ENCODE measurements at regions not wholly inside any gene's neighbourhood (a gene's known extent, or its start where the extent isn't known, plus 50 kb on each side); places are given as distances from the start of the nearest gene placed in this dataset.
"Not testable (repeated sequence)": the region's sequence is repeated elsewhere in the genome, so short reads cannot be mapped to it uniquely, and the experiment has no call there.

GRCh38 chr14:37763266-37763665, 167.8 kb downstream of the TTC6 start:
- TF ChIP-seq, protein P1, sequence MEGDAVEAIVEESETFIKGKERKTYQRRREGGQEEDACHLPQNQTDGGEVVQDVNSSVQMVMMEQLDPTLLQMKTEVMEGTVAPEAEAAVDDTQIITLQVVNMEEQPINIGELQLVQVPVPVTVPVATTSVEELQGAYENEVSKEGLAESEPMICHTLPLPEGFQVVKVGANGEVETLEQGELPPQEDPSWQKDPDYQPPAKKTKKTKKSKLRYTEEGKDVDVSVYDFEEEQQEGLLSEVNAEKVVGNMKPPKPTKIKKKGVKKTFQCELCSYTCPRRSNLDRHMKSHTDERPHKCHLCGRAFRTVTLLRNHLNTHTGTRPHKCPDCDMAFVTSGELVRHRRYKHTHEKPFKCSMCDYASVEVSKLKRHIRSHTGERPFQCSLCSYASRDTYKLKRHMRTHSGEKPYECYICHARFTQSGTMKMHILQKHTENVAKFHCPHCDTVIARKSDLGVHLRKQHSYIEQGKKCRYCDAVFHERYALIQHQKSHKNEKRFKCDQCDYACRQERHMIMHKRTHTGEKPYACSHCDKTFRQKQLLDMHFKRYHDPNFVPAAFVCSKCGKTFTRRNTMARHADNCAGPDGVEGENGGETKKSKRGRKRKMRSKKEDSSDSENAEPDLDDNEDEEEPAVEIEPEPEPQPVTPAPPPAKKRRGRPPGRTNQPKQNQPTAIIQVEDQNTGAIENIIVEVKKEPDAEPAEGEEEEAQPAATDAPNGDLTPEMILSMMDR (IDR thresholded peaks at IDR 0.05; ENCODE audit: control insufficient read depth, extremely low read depth, insufficient read depth): no peak
- no peak for DNase-seq (ENCODE audit: low read depth)
- H3K4me3 ChIP-seq (ENCODE audit: low read depth, low read length): no peak overlapping the region

DNA sequence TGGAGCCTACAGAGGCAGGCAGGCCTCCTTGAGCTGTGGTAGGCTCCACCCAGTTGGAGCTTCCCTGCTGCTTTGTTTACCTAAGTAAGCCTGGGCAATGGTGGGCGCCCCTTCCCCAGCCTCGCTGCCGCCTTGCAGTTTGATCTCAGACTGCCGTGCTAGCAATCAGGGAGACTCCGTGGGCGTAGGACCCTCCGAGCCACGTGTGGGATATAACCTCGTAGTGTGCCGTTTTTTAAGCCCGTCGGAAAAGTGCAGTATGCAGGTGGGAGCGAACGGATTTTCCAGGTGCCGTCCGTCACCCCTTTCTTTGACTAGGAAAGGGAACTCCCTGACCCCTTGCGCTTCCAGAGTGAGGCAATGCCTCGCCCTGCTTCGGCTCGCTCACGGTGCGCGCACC, 176.9 kb downstream of the TTC6 start:
- DNase-seq (ENCODE audit: low read depth); H3K4me3 ChIP-seq (ENCODE audit: low read depth, low read length): not testable (repeated sequence)

- TF ChIP-seq, protein P1 (IDR thresholded peaks at IDR 0.05; ENCODE audit: control insufficient read depth, extremely low read depth, insufficient read depth): no peak
- H3K4me3 ChIP-seq (ENCODE audit: low read depth, low read length): no peak overlapping the region
- no peak for DNase-seq (ENCODE audit: low read depth)
These were observed 181.5 kb downstream of the TTC6 start for GRCh38 chr14:37776791-37777499.

- H3K4me3 ChIP-seq (ENCODE audit: low read depth, low read length): no peak overlapping the region
- DNase-seq (ENCODE audit: low read depth): no peak
- TF ChIP-seq, protein P1 (IDR thresholded peaks at IDR 0.05; ENCODE audit: control insufficient read depth, extremely low read depth, insufficient read depth): no peak
These were observed 182.9 kb downstream of the TTC6 start for GRCh38 chr14:37778135-37778943.

DNA sequence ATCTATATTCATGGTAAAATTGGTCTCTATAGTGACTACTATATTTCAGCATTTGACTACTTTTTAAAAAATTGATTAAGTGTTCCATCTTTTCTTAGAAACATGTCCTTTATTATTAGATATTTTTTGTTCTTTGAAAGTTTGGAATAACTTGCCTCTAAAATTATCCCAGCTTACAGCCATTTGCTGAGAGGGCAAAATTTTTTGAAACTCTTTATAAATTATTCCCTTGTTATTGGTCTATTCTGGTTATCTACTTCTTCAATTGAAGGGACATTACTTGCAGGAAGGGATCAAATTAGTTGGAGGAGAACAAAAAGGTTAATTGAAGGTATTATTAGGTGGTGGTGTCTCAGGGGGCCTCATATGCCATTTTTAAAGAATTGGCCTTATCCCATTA, 184.1 kb downstream of the TTC6 start:
- DNase-seq (ENCODE audit: low read depth): no peak
- TF ChIP-seq, protein P1 (IDR thresholded peaks at IDR 0.05; ENCODE audit: control insufficient read depth, extremely low read depth, insufficient read depth): no peak

GRCh38 chr14:37780731-37781130, 185.3 kb downstream of the TTC6 start:
- H3K4me3 ChIP-seq (ENCODE audit: low read depth, low read length): not testable (repeated sequence)

More for the DNA sequence above, 184.1 kb downstream of the TTC6 start:
- no peak overlapping the region for H3K4me3 ChIP-seq (ENCODE audit: low read depth, low read length)

DNA sequence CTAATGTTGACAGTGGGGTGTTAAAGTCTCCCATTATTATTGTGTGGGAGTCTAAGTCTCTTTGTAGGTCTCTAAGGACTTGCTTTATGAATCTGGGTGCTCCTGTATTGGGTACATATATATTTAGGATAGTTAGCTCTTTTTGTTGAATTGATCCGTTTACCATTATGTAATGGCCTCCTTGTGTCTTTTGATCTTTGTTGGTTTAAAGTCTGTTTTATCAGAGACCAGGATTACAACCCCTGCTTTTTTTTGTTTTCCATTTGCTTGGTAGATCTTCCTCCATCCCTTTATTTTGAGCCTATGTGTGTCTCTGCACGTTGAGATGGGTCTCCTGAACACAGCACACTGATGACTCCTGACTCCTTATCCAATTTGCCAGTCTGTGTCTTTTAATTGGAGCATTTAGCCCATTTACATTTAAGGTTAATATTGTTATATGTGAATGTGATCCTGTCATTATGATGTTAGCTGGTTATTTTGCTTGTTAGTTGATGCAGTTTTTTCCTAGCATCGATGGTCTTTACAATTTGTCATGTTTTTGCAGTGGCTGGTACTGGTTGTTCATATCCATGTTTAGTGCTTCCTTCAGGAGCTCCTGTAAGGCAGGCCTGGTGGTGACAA, 188.9 kb downstream of the TTC6 start:
- not testable (repeated sequence) for DNase-seq (ENCODE audit: low read depth); H3K4me3 ChIP-seq (ENCODE audit: low read depth, low read length)

More at GRCh38 chr14:37780731-37781130, 185.3 kb downstream of the TTC6 start:
- DNase-seq (ENCODE audit: low read depth): not testable (repeated sequence)

DNA sequence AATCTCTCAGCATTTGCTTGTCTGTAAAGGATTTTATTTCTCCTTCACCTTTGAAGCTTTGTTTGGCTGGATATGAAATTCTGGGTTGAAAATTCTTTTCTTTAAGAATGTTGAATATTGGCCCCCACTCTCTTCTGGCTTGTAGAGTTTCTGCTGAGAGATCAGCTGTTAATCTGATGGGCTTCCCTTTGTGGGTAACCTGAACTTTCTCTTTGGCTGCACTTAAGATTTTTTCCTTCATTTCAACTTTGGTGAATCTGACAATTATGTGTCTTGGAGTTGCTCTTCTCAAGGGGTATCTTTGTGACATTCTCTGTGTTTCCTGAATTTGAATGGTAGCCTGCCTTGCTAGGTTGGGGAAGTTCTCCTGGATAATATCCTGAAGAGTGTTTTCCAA, 189.4 kb downstream of the TTC6 start:
- not testable (repeated sequence) for H3K4me3 ChIP-seq (ENCODE audit: low read depth, low read length); DNase-seq (ENCODE audit: low read depth)

DNA sequence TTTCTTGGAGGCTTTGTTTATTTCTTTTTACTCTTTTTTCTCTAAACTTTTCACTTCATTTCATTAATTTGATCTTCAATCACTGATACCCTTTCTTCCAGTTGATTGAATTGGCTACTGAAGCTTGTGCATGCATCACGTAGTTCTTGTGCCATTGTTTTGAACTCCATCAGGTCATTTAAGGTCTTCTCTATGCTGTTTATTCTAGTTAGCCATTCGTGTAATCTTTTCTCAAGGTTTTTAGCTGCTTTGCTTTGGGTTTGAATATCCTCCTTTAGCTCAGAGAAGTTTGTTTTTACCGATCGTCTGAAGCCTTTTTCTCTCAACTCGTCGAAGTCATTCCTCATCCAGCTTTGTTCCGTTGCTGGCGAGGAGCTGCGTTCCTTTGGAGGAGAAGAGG, 189.9 kb downstream of the TTC6 start:
- not testable (repeated sequence) for DNase-seq (ENCODE audit: low read depth); H3K4me3 ChIP-seq (ENCODE audit: low read depth, low read length)

DNA sequence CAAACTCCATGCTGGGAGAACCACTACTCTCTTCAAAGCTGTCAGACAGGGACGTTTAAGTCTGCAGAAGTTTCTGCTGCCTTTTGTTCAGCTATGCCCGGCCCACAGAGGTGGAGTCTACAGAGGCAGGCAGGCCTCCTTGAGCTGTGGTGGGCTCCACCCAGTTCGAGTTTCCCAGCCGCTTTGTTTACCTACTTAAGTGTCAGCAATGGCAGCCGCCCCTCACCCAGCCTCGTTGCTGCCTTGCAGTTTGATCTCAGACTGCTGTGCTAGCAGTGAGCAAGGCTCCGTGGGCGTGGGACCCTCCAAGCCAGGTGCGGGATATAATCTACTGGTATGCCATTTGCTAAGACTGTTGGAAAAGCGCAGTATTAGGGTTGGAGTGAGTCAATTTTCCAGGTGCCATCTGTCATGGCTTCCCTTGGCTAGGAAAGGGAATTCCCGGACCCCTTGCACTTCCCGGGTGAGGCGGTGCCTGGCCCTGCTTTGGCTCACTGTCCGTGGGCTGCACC, 190.7 kb downstream of the TTC6 start:
- not testable (repeated sequence) for H3K4me3 ChIP-seq (ENCODE audit: low read depth, low read length); DNase-seq (ENCODE audit: low read depth)
